ENCODE measurements at regions not wholly inside any gene's neighbourhood (a gene's known extent, or its start where the extent isn't known, plus 50 kb on each side); places are given as distances from the start of the nearest gene placed in this dataset.

GRCh38 chr18:78582898-78583738 lies 396.5 kb upstream of the SALL3 start:
- DNase-seq: no peak

GRCh38 chr18:78583739-78584458 lies 395.7 kb upstream of the SALL3 start:
- no peak for DNase-seq

GRCh38 chr18:78584459-78585022 lies 395.1 kb upstream of the SALL3 start:
- no peak for DNase-seq

- DNase-seq: no peak
Observed at GRCh38 chr18:78586586-78586985, 393.0 kb upstream of the SALL3 start.

GRCh38 chr18:78587096-78587495 lies 392.5 kb upstream of the SALL3 start:
- DNase-seq: no peak

- DNase-seq: no peak
Observed at GRCh38 chr18:78587626-78588600, 391.7 kb upstream of the SALL3 start.

GRCh38 chr18:78589916-78590437 lies 389.6 kb upstream of the SALL3 start:
- no peak for DNase-seq

GRCh38 chr18:78595453-78595852 lies 384.2 kb upstream of the SALL3 start:
- DNase-seq: no peak

- DNase-seq: no peak
Observed at GRCh38 chr18:78595924-78596573, 383.6 kb upstream of the SALL3 start.

- DNase-seq: no peak
Observed at GRCh38 chr18:78596794-78597345, 382.7 kb upstream of the SALL3 start.

GRCh38 chr18:78601349-78601748 lies 378.3 kb upstream of the SALL3 start:
- no peak for DNase-seq

GRCh38 chr18:78601923-78602322 lies 377.7 kb upstream of the SALL3 start:
- no peak for DNase-seq

GRCh38 chr18:78602430-78602829 lies 377.2 kb upstream of the SALL3 start:
- no peak for DNase-seq

GRCh38 chr18:78603102-78603983 lies 376.3 kb upstream of the SALL3 start:
- DNase-seq: no peak

- no peak for DNase-seq
Observed at GRCh38 chr18:78605255-78605654, 374.4 kb upstream of the SALL3 start.

GRCh38 chr18:78607221-78607620 lies 372.4 kb upstream of the SALL3 start:
- no peak for DNase-seq

GRCh38 chr18:78607784-78608183 lies 371.8 kb upstream of the SALL3 start:
- DNase-seq: no peak

GRCh38 chr18:78610179-78610578 lies 369.4 kb upstream of the SALL3 start:
- DNase-seq: no peak

GRCh38 chr18:78611201-78611800 lies 368.3 kb upstream of the SALL3 start:
- no peak for DNase-seq

GRCh38 chr18:78611869-78612268 lies 367.7 kb upstream of the SALL3 start:
- no peak for DNase-seq
